ENCODE measurements at regions not wholly inside any gene's neighbourhood (a gene's known extent, or its start where the extent isn't known, plus 50 kb on each side); places are given as distances from the start of the nearest gene placed in this dataset.

DNA sequence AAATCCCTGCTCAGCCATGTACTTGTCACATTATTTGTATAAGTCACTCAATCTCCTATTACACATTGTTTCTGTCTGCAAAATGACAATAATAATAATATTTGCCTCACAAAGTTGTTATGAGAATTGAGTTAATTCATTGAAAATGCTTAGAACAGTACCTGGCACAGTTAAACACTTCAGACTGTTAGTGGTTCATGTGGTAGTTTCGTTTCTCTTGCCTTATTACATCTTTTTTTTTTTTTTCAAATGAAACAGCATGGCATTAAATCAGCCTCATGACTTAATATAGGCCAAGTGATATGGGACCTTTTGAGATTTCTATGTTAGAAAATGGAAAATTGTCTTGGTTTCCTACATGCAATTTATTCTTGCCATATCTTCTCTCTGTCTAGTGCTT is 71.0 kb upstream of the CRY1 start:
- TF ChIP-seq, protein P1, sequence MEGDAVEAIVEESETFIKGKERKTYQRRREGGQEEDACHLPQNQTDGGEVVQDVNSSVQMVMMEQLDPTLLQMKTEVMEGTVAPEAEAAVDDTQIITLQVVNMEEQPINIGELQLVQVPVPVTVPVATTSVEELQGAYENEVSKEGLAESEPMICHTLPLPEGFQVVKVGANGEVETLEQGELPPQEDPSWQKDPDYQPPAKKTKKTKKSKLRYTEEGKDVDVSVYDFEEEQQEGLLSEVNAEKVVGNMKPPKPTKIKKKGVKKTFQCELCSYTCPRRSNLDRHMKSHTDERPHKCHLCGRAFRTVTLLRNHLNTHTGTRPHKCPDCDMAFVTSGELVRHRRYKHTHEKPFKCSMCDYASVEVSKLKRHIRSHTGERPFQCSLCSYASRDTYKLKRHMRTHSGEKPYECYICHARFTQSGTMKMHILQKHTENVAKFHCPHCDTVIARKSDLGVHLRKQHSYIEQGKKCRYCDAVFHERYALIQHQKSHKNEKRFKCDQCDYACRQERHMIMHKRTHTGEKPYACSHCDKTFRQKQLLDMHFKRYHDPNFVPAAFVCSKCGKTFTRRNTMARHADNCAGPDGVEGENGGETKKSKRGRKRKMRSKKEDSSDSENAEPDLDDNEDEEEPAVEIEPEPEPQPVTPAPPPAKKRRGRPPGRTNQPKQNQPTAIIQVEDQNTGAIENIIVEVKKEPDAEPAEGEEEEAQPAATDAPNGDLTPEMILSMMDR (IDR thresholded peaks at IDR 0.05; ENCODE audit: control insufficient read depth, insufficient read depth, low read depth, low read length, missing control alignments): no peak
- no peak for DNase-seq (ENCODE audit: low read depth)
- no peak overlapping the region for H3K4me3 ChIP-seq (ENCODE audit: control insufficient read depth, low read depth, low read length)

DNA sequence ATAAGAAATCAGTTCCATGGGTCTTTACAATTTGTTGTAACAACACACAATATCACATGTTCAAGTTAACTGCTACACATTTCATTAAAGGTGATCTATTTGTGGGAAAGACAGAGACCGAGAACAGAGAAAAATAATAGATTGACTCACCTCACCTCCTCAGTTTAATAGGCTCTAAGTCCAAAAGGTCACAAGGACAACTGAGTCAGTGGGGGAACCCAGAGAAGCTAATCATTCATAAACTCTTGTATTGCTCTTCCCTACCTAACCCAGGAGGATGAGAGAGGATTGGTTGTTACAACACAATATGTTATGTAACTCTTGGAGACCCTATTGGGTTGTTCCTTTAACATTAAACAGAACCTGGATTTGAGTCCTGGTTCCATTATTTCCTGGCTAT is 72.2 kb upstream of the CRY1 start:
- TF ChIP-seq, protein P1 (IDR thresholded peaks at IDR 0.05; ENCODE audit: control insufficient read depth, insufficient read depth, low read depth, low read length, missing control alignments): no peak
- no peak for DNase-seq (ENCODE audit: low read depth)
- no peak overlapping the region for H3K4me3 ChIP-seq (ENCODE audit: control insufficient read depth, low read depth, low read length)

GRCh38 chr12:107167756-107168155 is 74.4 kb upstream of the CRY1 start:
- DNase-seq (ENCODE audit: low read depth): no peak
- H3K4me3 ChIP-seq (ENCODE audit: control insufficient read depth, low read depth, low read length): no peak overlapping the region
- TF ChIP-seq, protein P1 (IDR thresholded peaks at IDR 0.05; ENCODE audit: control insufficient read depth, insufficient read depth, low read depth, low read length, missing control alignments): no peak

GRCh38 chr12:107169200-107169599 is 75.9 kb upstream of the CRY1 start:
- no peak for DNase-seq (ENCODE audit: low read depth)
- H3K4me3 ChIP-seq (ENCODE audit: control insufficient read depth, low read depth, low read length): no peak overlapping the region
- TF ChIP-seq, protein P1 (IDR thresholded peaks at IDR 0.05; ENCODE audit: control insufficient read depth, insufficient read depth, low read depth, low read length, missing control alignments): no peak

DNA sequence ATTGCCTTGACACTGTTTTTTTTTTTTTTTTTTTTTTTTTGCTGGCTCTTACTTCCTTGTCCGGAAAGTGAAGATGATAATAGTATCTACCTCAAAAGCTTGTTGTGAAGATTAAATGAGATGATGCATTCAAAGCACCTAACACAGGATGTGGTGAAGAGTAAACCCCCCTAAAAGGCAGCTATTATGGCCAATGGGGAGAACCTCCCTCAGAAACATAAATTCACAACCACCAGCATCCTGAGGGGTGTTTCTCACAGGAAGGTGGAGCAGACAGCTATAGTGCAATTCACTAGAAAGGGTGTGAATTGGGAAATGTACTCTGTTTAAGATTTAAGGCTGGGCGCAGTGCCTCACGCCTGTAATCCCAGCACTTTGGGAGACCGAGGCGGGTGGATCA is 85.4 kb upstream of the CRY1 start:
- TF ChIP-seq, protein P1 (IDR thresholded peaks at IDR 0.05; ENCODE audit: control insufficient read depth, insufficient read depth, low read depth, low read length, missing control alignments): no peak
- DNase-seq (ENCODE audit: low read depth): no peak
- H3K4me3 ChIP-seq (ENCODE audit: control insufficient read depth, low read depth, low read length): no peak overlapping the region

- no peak for DNase-seq (ENCODE audit: low read depth)
- TF ChIP-seq, protein P1 (IDR thresholded peaks at IDR 0.05; ENCODE audit: control insufficient read depth, insufficient read depth, low read depth, low read length, missing control alignments): no peak
- H3K4me3 ChIP-seq (ENCODE audit: control insufficient read depth, low read depth, low read length): no peak overlapping the region
Measured at GRCh38 chr12:107179871-107180270, 86.5 kb upstream of the CRY1 start.

DNA sequence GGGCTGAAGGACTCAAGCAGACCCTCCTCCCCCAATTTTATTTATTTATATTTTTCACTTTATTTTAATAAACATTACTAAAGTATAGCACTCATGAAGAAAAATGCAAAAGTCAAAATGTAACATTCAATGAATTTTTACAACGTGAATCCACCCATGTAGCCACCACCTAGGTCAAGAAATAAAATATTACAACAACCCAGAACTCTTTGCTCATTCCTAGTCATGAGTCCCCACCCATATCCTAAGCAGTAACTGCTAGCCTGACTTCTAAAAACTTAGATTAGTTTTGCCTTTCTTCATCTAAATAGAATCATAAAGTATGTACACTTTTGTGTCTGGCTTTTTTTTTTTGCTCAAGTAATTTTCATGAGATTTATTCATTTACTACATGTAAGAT is 86.9 kb upstream of the CRY1 start:
- TF ChIP-seq, protein P1 (IDR thresholded peaks at IDR 0.05; ENCODE audit: control insufficient read depth, insufficient read depth, low read depth, low read length, missing control alignments): no peak
- DNase-seq (ENCODE audit: low read depth): no peak
- H3K4me3 ChIP-seq (ENCODE audit: control insufficient read depth, low read depth, low read length): no peak overlapping the region

All from AG09309 (cell line).